GM23248 (cell line): ENCODE measurements at regions not wholly inside any gene's neighbourhood (a gene's known extent, or its start where the extent isn't known, plus 50 kb on each side); places are given as distances from the start of the nearest gene placed in this dataset.

ENCODE experiments used
- EZH2 ChIP-seq: fragments of 200-600 bp; sonication (generic); IDR thresholded peaks from 2 replicates; pipeline ENCODE4 v1.6.1; 2018; ENCODE audit warnings: antibody characterized with exemption, mild to moderate bottlenecking; ENCODE audit not compliant: insufficient read depth, poor library complexity, severe bottlenecking
- EZH2phosphoT487 ChIP-seq: fragments of 200-600 bp; sonication (generic); IDR thresholded peaks from 2 replicates; pipeline ENCODE4 v1.6.1; 2018; ENCODE audit warnings: antibody characterized with exemption, moderate library complexity, mild to moderate bottlenecking, low read depth; ENCODE audit not compliant: insufficient read depth

DNA sequence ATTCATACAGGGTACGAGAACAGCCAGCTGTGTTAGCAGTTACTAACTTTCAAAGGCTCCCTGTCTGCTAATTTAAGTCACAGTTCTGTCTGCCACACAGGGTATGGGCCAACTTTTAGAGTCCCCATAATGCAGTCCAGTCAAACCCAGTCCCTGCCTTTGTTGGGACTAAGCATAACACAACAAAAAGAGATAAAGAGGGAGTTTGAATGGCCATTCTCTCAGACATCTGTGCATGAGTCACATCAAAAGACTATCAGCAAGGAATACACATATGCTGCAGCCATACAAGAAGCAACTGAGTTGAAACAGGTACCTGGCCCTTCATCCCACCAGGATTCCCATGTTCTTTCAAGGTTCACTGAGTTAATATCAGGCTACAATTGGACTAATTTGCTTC is 744.5 kb upstream of the C9orf72 start:
- TF ChIP-seq EZH2 (no peak), EZH2phosphoT487 (no peak)
